Activated T-cell treated with anti-CD3 and anti-CD28 coated beads, Interleukin-2, amount 50 U/mL, for 72 hours (primary cell): ENCODE measurements at regions not wholly inside any gene's neighbourhood (a gene's known extent, or its start where the extent isn't known, plus 50 kb on each side); places are given as distances from the start of the nearest gene placed in this dataset.

Experiments used
- ATAC-seq, 2 donors: fragments of 150-1000 bp; cut with Tn5 transposase; replicated peaks in 1 of 2; 2 replicates each; pipeline ENCODE4 v1.10.0; 2021; ENCODE audit warnings: moderate library complexity in 2 of 2, mild to moderate bottlenecking in 1 of 2
- DNase-seq, 2 donors: peaks; one replicate each; pipeline ENCODE4 v3.0.0; 2021 to 2022; ENCODE audit warnings: mixed read lengths in 1 of 2
- H3K27ac Mint-ChIP-seq: one replicate; pipeline ENCODE4 v1.8.0; 2022; ENCODE audit warnings: mild to moderate bottlenecking, moderate library complexity, mixed read lengths
- H3K27me3 Mint-ChIP-seq: one replicate; pipeline ENCODE4 v1.8.0; 2022; ENCODE audit warnings: low read depth, mixed read lengths
- H3K36me3 Mint-ChIP-seq, 2 donors: one replicate each; pipeline ENCODE4 v1.8.0; 2022; ENCODE audit warnings: mixed read lengths in 2 of 2, mild to moderate bottlenecking in 1 of 2; ENCODE audit not compliant: insufficient read depth in 2 of 2
- H3K4me1 Mint-ChIP-seq: one replicate; pipeline ENCODE4 v1.8.0; 2022; ENCODE audit warnings: low read depth, mixed read lengths
- H3K4me3 Mint-ChIP-seq, 2 donors: one replicate each; pipeline ENCODE4 v1.8.0; 2022; ENCODE audit warnings: mild to moderate bottlenecking in 2 of 2, mixed read lengths in 2 of 2, moderate library complexity in 2 of 2
- H3K9me3 Mint-ChIP-seq, 2 donors: one replicate each; pipeline ENCODE4 v1.8.0; 2022; ENCODE audit warnings: mixed read lengths in 2 of 2

DNA sequence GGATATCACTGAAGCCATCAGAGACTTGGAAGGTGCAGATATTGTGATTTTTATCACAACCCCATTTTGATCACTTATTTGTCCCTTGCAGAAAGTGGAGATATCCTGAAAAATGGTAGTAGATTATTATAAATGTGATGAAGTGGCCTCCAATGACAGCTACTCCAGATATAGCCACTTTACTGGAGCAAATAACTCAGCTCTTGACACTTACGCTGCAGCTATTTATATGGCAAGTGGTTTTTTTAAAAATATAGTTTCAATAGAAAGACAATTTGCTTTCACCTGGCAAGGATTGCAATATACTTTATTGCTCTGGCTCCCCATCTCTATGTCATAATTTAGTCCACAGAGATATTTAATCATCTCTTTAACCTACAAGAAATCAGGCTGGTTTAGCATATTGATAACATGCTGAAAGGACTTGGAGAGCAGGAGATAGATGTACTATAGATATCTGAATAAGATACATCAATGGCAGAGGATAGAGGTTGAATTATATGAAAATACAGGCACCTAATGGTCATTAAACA is 182.8 kb upstream of the SKOR2 start:
- Mint-ChIP-seq H3K4me1 (no peaks in the 10 kb centered on the region), H3K9me3 (no peaks in the 10 kb centered on the region), H3K4me3 (no peak overlapping the region), H3K36me3 (no peaks in the 10 kb centered on the region), H3K27me3 (peaks cover 14% of the 10 kb centered on the region), H3K27ac (no peak overlapping the region)
- no peak for DNase-seq
- ATAC-seq = no peak

DNA sequence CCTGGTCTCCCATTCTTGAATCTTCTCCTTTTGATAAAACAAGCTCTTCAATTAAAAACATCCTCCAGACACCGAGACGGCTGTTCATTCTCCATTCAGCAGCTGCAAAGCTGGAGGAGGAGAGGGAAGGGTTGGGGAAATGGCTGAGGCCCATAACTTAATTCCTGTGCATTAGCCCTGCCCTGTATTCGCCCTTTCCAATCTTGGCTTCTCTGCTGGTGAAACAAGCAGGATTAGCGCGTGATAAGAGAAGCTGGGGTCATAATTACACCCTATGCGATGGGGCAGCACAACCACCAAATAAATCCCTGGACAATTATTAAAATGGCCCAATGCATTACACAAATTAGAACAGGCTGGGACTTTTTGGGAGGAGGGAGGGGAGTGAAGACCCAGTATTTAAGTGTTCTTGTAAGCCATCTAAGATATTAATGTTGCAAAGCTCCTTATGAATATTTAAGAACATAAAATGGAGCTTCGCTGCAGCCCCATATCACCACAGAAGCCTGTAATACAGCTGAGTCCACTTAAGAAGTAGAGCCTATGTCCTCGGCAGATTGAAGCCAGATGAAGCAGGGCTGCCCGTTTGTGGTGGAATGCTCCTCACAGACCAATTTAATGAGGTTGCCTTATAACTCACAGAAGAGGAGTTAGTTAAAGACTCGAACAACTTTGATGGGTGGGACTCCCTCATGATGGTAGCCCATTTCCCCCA is 176.6 kb upstream of the SKOR2 start:
- Mint-ChIP-seq H3K27ac (no peak overlapping the region), H3K27me3 (no peaks in the 10 kb centered on the region)
- ATAC-seq = no peak

DNA sequence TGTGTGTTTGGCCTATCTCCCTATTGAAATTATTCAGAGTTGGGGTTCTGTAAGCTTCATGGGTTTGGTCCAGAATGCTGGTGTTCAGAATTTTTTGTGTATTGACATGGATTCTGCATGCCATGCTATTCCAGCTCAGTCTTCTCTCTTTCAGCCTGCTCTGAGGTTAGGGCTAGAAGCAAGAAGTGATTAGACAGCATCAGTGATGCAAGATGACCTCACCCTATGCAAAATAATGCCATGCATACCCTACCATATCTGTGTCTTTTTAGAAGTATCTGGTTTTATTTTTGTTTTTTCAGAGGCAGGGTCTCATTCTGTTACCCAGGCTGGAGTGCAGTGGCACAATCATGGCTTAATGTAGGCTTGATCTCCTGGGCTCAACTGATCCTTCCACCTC is 175.6 kb upstream of the SKOR2 start:
- DNase-seq = no peak
- ATAC-seq = no peak
- Mint-ChIP-seq H3K4me1 (no peaks in the 10 kb centered on the region), H3K9me3 (no peaks in the 10 kb centered on the region), H3K27me3 (no peaks in the 10 kb centered on the region), H3K27ac (no peak overlapping the region), H3K4me3 (no peak overlapping the region), H3K36me3 (no peaks in the 10 kb centered on the region)

More for the DNA sequence above, 176.6 kb upstream of the SKOR2 start:
- Mint-ChIP-seq H3K4me3 (no peak overlapping the region), H3K9me3 (no peaks in the 10 kb centered on the region), H3K4me1 (no peaks in the 10 kb centered on the region), H3K36me3 (no peaks in the 10 kb centered on the region)
- DNase-seq = no peak

DNA sequence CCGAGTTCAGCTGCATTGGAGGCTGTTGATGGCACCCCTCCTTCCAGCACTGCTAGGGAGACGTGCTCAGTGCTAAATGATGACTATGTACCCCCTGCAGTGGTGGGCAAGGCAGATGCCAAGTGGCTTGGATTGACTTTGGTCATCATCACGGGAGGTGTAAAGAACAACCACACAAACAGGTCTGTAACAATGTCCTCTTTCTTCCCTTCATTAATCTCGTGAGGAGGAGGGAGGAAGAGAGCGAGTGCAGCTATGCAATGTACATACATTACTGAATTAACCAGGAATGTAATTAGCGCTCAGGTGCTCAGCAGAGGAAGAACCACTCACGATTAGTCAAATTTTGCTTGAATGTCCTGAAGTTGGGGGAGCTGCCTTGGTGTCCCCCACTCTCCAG is 173.9 kb upstream of the SKOR2 start:
- H3K27ac Mint-ChIP-seq = no peak overlapping the region
- no peak overlapping the region for H3K4me3 Mint-ChIP-seq
- H3K9me3 Mint-ChIP-seq = no peaks in the 10 kb centered on the region
- no peaks in the 10 kb centered on the region for H3K4me1 Mint-ChIP-seq
- no peaks in the 10 kb centered on the region for H3K36me3 Mint-ChIP-seq
- ATAC-seq (no peak), DNase-seq (no peak)
- peaks cover 3% of the 10 kb centered on the region for H3K27me3 Mint-ChIP-seq

DNA sequence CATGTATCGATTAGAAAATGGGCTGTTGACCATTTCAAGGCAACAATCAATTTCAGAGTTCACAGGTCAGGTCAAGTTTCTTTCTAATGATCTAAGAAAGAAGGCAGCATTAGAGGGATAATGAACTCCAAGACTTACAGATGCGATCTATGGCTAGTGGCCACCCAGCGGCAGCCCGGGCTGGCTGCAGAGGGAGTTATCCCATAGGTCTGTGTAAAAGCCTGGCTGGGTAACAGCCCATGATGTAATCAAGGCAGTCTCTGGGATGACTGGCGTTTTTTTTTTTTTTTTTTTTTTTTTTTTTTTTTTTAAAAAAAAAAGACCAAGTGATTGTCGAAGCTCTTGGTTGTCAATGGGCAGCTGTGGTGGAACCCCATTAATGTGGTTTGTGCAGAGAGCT is 171.1 kb upstream of the SKOR2 start:
- Mint-ChIP-seq H3K27ac (no peak overlapping the region), H3K9me3 (no peaks in the 10 kb centered on the region), H3K4me3 (no peak overlapping the region), H3K27me3 (peaks cover 20% of the 10 kb centered on the region), H3K36me3 (no peaks in the 10 kb centered on the region), H3K4me1 (no peaks in the 10 kb centered on the region)
- ATAC-seq = no peak
- DNase-seq = no peak

DNA sequence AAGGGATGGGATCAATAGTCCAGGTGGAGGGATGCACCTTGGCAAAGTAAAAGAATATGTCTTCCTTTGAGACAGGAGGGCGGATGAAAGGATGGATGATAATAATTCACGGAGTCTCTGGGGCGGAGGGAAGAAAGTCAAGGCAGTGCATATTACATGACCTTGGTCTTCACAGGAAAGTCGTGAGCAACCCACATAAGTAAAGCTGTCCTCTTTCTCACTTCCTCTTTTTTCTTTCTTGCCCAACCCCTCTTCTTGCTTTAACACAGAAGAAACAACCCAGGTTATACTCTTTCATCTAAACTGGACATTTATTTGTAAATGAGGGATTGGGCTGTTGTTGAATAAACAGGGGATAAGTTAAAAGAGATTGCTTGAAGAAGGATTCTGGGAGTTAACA is 168.7 kb upstream of the SKOR2 start:
- H3K27me3 Mint-ChIP-seq = peaks cover 40% of the 10 kb centered on the region
- no peaks in the 10 kb centered on the region for H3K9me3 Mint-ChIP-seq
- DNase-seq = no peak
- no peak for ATAC-seq
- no peak overlapping the region for H3K27ac Mint-ChIP-seq
- no peak overlapping the region for H3K4me3 Mint-ChIP-seq
- no peaks in the 10 kb centered on the region for H3K36me3 Mint-ChIP-seq
- no peaks in the 10 kb centered on the region for H3K4me1 Mint-ChIP-seq

DNA sequence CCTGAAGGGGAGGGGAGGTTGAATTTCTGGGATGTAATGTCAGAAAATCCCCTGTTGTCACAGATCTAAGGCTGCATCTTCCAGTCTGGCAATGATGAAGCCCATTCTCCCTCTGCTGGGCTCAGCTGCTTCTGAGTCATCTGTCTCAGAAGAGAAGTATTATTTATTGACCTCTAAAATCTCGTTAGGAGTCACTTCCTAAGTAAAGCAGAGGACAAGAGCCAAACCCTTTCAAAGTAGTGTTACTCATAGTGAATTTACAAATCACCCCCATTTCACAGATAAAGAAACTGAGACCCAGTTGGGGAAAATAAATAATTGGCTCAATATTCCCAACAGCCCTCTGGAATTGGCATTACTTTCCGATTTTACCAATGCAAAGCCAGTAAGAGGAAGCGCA is 167.3 kb upstream of the SKOR2 start:
- Mint-ChIP-seq H3K27me3 (peaks cover 40% of the 10 kb centered on the region), H3K36me3 (no peaks in the 10 kb centered on the region), H3K9me3 (no peaks in the 10 kb centered on the region), H3K4me3 (no peak overlapping the region), H3K4me1 (no peaks in the 10 kb centered on the region), H3K27ac (no peak overlapping the region)
- no peak for DNase-seq
- ATAC-seq = no peak

DNA sequence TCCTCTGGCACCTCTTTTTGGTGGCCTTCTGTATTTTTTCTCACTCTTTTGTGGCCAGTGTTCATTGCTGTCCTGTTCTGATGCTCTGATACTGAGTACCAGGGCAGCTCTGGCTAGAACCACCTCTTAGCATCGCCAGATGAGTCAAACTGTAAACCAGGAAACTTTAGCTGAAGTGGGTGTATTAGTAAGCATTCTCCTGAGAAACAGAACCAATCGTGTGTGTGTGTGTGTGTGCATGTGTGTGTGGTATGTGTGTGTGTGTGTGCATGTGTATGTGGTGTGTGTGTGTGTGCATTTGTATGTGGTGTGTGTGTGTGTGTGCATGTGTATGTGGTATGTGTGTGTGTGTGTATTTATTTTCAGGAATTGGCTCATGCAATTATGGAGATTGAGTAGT is 166.3 kb upstream of the SKOR2 start:
- ATAC-seq = no peak
- no peak for DNase-seq
- Mint-ChIP-seq H3K36me3 (no peaks in the 10 kb centered on the region), H3K4me3 (no peak overlapping the region), H3K27ac (no peak overlapping the region), H3K4me1 (no peaks in the 10 kb centered on the region), H3K9me3 (no peaks in the 10 kb centered on the region), H3K27me3 (peaks cover 40% of the 10 kb centered on the region)

DNA sequence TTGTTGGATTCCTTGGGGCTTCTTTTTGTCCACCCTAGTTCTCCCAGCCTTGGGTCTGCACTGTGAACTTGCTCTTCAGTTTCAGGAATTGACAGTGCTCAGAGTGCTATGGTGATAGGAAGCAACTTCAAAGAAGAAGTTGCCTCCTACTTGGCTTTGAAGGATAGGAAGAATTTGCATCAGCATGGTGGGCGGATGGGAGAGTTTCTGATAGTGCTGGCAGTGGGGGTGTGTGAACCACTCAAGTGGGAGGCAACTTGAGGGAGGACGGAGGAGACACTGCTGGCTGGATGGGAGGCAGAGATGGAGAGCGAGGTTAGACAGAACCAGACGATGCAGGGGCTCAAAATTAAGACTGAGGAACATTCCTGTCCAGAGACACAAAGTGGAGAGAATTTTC is 164.4 kb upstream of the SKOR2 start:
- H3K4me3 Mint-ChIP-seq = no peak overlapping the region
- H3K9me3 Mint-ChIP-seq = no peaks in the 10 kb centered on the region
- DNase-seq (no peak), ATAC-seq (no peak)
- H3K36me3 Mint-ChIP-seq = no peaks in the 10 kb centered on the region
- H3K27me3 Mint-ChIP-seq = peaks cover 40% of the 10 kb centered on the region
- no peaks in the 10 kb centered on the region for H3K4me1 Mint-ChIP-seq
- no peak overlapping the region for H3K27ac Mint-ChIP-seq

DNA sequence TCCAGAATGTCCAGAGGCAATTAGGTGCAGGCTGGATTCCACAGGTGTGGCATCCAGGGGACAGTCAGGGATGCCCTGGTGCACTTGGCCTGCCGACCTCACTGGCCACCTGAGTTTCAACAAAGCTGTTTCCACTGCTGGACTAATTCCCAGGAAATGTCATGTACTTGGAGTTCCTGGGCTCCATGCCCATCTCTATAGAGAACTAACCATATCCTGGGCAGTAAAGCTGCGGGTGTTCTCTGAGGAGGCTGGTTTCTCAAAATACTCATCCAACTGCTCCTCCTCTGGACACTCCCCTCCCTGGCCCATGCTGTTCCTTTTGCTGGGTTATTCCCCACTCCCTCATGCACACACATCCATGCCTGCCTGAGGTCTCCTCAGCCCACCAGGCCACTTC is 161.9 kb upstream of the SKOR2 start:
- no peak overlapping the region for H3K4me3 Mint-ChIP-seq
- H3K9me3 Mint-ChIP-seq = no peaks in the 10 kb centered on the region
- no peak for ATAC-seq
- peaks cover 24% of the 10 kb centered on the region for H3K27me3 Mint-ChIP-seq
- DNase-seq = no peak
- H3K36me3 Mint-ChIP-seq = no peaks in the 10 kb centered on the region
- H3K4me1 Mint-ChIP-seq = no peaks in the 10 kb centered on the region
- H3K27ac Mint-ChIP-seq = no peak overlapping the region

DNA sequence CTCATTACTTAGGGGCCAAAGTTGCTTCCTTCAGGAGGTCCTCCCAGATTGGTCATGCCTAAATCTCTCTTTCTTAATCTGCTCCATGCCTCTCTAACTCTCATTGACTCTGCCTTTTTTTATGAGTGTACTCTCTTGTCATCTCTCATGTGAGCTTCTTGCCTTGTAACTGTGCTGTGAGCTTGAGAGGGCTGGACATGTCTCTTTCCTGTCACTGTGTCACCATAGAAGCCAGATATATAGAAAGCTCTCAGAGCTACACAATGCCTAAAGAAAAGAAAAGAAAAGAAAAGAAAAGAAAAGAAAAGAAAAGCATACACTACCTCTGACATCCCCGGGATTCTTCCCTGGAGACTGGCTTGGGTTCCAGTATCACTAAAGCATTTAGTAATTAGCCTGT is 161.5 kb upstream of the SKOR2 start:
- ATAC-seq (no peak), DNase-seq (no peak)
- Mint-ChIP-seq H3K4me1 (no peaks in the 10 kb centered on the region), H3K9me3 (no peaks in the 10 kb centered on the region), H3K27ac (no peak overlapping the region), H3K27me3 (peaks cover 24% of the 10 kb centered on the region), H3K36me3 (no peaks in the 10 kb centered on the region), H3K4me3 (no peak overlapping the region)

DNA sequence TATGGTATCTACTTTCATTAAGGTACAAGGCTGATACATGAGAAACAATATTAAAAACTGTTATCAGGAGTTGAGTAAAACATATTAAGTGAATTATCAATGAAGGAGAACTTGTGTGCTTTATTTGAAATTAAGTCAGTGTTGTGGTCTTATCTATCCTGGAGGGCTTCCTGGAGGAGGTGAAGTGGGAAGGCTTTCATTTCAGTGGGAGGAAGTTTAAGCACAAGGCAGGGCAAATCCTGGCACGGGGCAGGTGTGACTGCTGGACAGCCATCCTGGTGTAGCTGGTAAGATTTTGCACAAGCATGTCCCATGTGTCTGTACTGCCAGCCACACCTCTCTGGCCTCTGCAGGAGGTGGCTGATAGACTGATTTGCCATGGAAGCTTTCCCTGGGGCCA is 159.7 kb upstream of the SKOR2 start:
- Mint-ChIP-seq H3K36me3 (no peaks in the 10 kb centered on the region), H3K9me3 (no peaks in the 10 kb centered on the region), H3K27ac (no peak overlapping the region), H3K27me3 (peaks cover 7% of the 10 kb centered on the region), H3K4me3 (no peak overlapping the region), H3K4me1 (no peaks in the 10 kb centered on the region)
- ATAC-seq (no peak), DNase-seq (no peak)

DNA sequence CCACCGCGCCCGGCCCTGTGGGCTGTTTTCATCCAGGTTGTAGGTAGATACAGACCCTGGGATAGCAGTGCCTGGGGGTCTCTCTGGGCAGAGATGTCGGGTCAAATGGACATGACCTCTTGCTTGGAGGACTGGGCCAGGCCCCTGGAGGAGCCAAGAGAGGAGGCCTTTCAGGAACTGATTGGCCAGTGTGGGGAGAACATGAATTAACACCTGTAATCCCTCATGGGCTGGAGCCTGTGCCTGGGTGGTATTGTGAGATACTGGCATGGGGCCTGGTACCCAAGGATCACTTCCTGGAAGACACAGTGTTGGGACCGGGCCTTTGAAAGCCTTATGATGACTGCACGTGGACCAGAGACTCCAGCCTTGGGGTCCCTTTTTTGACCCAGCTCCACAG is 158.7 kb upstream of the SKOR2 start:
- H3K27me3 Mint-ChIP-seq = no peaks in the 10 kb centered on the region
- no peaks in the 10 kb centered on the region for H3K4me1 Mint-ChIP-seq
- H3K4me3 Mint-ChIP-seq = no peak overlapping the region
- no peaks in the 10 kb centered on the region for H3K9me3 Mint-ChIP-seq
- H3K27ac Mint-ChIP-seq = no peak overlapping the region
- ATAC-seq (no peak), DNase-seq (no peak)
- H3K36me3 Mint-ChIP-seq = no peaks in the 10 kb centered on the region

DNA sequence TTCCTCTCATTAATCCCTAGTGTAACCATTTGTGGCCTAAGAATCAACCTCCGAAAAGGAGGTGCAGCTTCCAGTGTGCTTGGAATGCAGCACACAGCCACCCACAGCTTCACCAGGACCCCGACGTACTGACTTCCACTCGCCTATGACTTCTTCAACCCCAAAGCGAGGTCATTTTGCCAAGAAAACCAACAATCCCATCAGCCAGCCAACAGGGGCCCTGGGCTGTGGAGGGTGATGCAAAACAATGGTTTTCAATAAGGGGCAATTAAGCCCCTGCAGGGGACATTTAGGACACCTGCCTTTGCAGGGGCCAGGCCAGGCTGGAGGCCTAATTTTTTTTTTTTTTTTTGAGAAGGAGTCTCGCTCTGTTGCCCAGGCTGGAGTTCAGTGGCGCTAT is 158.1 kb upstream of the SKOR2 start:
- Mint-ChIP-seq H3K4me1 (no peaks in the 10 kb centered on the region), H3K36me3 (no peaks in the 10 kb centered on the region), H3K9me3 (no peaks in the 10 kb centered on the region), H3K4me3 (no peak overlapping the region), H3K27ac (no peak overlapping the region), H3K27me3 (no peaks in the 10 kb centered on the region)
- ATAC-seq (no peak), DNase-seq (no peak)
